SK-N-SH (cell line): ENCODE measurements at regions not wholly inside any gene's neighbourhood (a gene's known extent, or its start where the extent isn't known, plus 50 kb on each side); places are given as distances from the start of the nearest gene placed in this dataset.

Experiments
- CTCF ChIA-PET: fragments of 300-600, 350-600 bp; formaldehyde crosslinking; extraction: SDS; loops from one replicate; lab custom pipeline; 2021; lab: Yijun Ruan, JAX
- POLR2A ChIA-PET: fragments of 350-600 bp; sonication (Branson Sonifier 250); formaldehyde crosslinking; extraction: SDS; loops from one replicate; lab custom pipeline; 2020; ENCODE audit warnings: antibody characterized with exemption, inconsistent platforms; lab: Yijun Ruan, JAX
- DNase-seq: peaks from one replicate; pipeline ENCODE4 v3.0.0; 2012
- H2AFZ ChIP-seq: fragments of 200-600 bp; sonication (generic); 2 replicates; pipeline ENCODE4 v1.8.1; 2016; ENCODE audit warnings: antibody characterized with exemption, mild to moderate bottlenecking, low read depth
- H3F3A ChIP-seq: fragments of 200-600 bp; sonication (generic); replicated peaks from 2 replicates; pipeline ENCODE3; 2016; ENCODE audit warnings: antibody characterized with exemption, mild to moderate bottlenecking; ENCODE audit not compliant: insufficient read depth
- H3K27ac ChIP-seq, 2 experiments: fragments of 200-500 bp in 1 of 2; fragments of 200-600 bp in 1 of 2; sonication (Bioruptor generic) in 1 of 2; sonication (generic), shearing (Covaris generic) in 1 of 2; 2 replicates each; pipeline versions ENCODE4 v1.5.1 to v1.6.1; 2014 to 2016; ENCODE audit warnings: low read depth in 2 of 2, inconsistent platforms in 1 of 2, low read length in 1 of 2, mild to moderate bottlenecking in 1 of 2, mixed read lengths in 1 of 2
- H3K27me3 ChIP-seq: fragments of 200-600 bp; sonication (generic), shearing (Covaris generic); 2 replicates; pipeline ENCODE4 v1.6.1; 2016; ENCODE audit warnings: mixed run types; ENCODE audit not compliant: insufficient read depth
- H3K36me3 ChIP-seq, 2 experiments: fragments of 200-500 bp in 1 of 2; fragments of 200-600 bp in 1 of 2; sonication (Bioruptor generic) in 1 of 2; sonication (generic) in 1 of 2; replicated peaks in 1 of 2; 2 replicates each; pipeline versions ENCODE3 to v1.5.1; 2014 to 2016; ENCODE audit warnings: low read length in 1 of 2, mild to moderate bottlenecking in 1 of 2; ENCODE audit not compliant: insufficient read depth in 2 of 2, control insufficient read depth in 1 of 2
- H3K4me1 ChIP-seq, 2 experiments: fragments of 200-500 bp in 1 of 2; fragments of 200-600 bp in 1 of 2; sonication (Bioruptor generic) in 1 of 2; sonication (generic), shearing (Covaris generic) in 1 of 2; 2 replicates each; pipeline versions ENCODE4 v1.5.1 to v1.6.1; 2014 to 2016; ENCODE audit warnings: low read depth in 1 of 2, low read length in 1 of 2, mixed run types in 1 of 2; ENCODE audit not compliant: insufficient read depth in 2 of 2, control insufficient read depth in 1 of 2
- H3K4me2 ChIP-seq: fragments of 200-600 bp; sonication (generic), shearing (Covaris generic); 2 replicates; pipeline ENCODE4 v1.6.1; 2017; ENCODE audit warnings: mixed run types
- H3K4me3 ChIP-seq, 2 experiments: fragments of 200-500 bp in 1 of 2; fragments of 200-600 bp in 1 of 2; sonication (Bioruptor generic) in 1 of 2; sonication (generic), shearing (Covaris generic) in 1 of 2; 2 replicates each; pipeline versions ENCODE4 v1.5.1 to v1.8.1; 2014 to 2016; ENCODE audit warnings: low read depth in 2 of 2, inconsistent platforms in 1 of 2, low read length in 1 of 2, mild to moderate bottlenecking in 1 of 2, mixed read lengths in 1 of 2, moderate library complexity in 1 of 2
- H3K79me2 ChIP-seq: fragments of 200-600 bp; sonication (generic); 2 replicates; pipeline ENCODE4 v1.8.1; 2017; ENCODE audit warnings: mild to moderate bottlenecking; ENCODE audit not compliant: insufficient read depth
- H3K9ac ChIP-seq: fragments of 200-600 bp; sonication (generic); 2 replicates; pipeline ENCODE4 v1.6.1; 2017; ENCODE audit warnings: mixed run types
- H3K9me2 ChIP-seq: fragments of 200-600 bp; sonication (generic); 2 replicates; pipeline ENCODE4 v1.6.1; 2017; ENCODE audit warnings: mixed run types
- H3K9me3 ChIP-seq: fragments of 200-600 bp; sonication (generic); 2 replicates; pipeline ENCODE4 v1.6.1; 2017; ENCODE audit warnings: mixed run types, mild to moderate bottlenecking, moderate library complexity
- H4K20me1 ChIP-seq: fragments of 200-600 bp; sonication (generic); 2 replicates; pipeline ENCODE4 v1.6.1; 2017; ENCODE audit warnings: mild to moderate bottlenecking, mixed run types; ENCODE audit not compliant: insufficient read depth
- CHD2 ChIP-seq: fragments of 150-350 bp; IDR thresholded peaks from 2 replicates; pipeline ENCODE4 v1.6.1; 2018; ENCODE audit warnings: low read length; ENCODE audit not compliant: partially characterized antibody
- CTCF ChIP-seq: fragments of 200-600 bp; sonication (generic); IDR thresholded peaks from 2 replicates; pipeline ENCODE4 v1.6.1; 2017; ENCODE audit warnings: antibody characterized with exemption, mild to moderate bottlenecking, moderate library complexity
- ELF1 ChIP-seq: IDR thresholded peaks from 2 replicates; pipeline ENCODE4 v1.4.0; 2012
- EP300 ChIP-seq, 2 experiments: IDR thresholded peaks; 2 replicates each; pipeline versions ENCODE4 v1.4.0 to v1.6.1; 2012; ENCODE audit warnings: borderline replicate concordance in 1 of 2, low read depth in 1 of 2, low read length in 1 of 2
- EZH2phosphoT487 ChIP-seq: fragments of 200-600 bp; sonication (generic); IDR thresholded peaks from 2 replicates; pipeline ENCODE4 v1.6.1; 2017; ENCODE audit warnings: low read depth, mixed run types, mild to moderate bottlenecking, antibody characterized with exemption, moderate library complexity, borderline replicate concordance
- FOSL2 ChIP-seq: IDR thresholded peaks from 2 replicates; pipeline ENCODE4 v1.4.0; 2012; ENCODE audit warnings: low read depth, mild to moderate bottlenecking, moderate library complexity, borderline replicate concordance
- GABPA ChIP-seq: IDR thresholded peaks from 2 replicates; pipeline ENCODE4 v1.4.0; 2012; ENCODE audit warnings: low read depth, mild to moderate bottlenecking
- IRF3 ChIP-seq: fragments of 150-350 bp; IDR thresholded peaks from 2 replicates; pipeline ENCODE4 v1.6.1; 2016; ENCODE audit warnings: mild to moderate bottlenecking, low read depth, low read length
- MAX ChIP-seq: IDR thresholded peaks from 2 replicates; pipeline ENCODE4 v1.4.0; 2012; ENCODE audit warnings: low read depth
- MEF2A ChIP-seq: IDR thresholded peaks from 2 replicates; pipeline ENCODE4 v1.4.0; 2012; ENCODE audit warnings: low read depth, borderline replicate concordance
- NFIC ChIP-seq: IDR thresholded peaks from 2 replicates; pipeline ENCODE4 v1.4.0; 2012; ENCODE audit warnings: borderline replicate concordance
- PBX3 ChIP-seq: IDR thresholded peaks from 2 replicates; pipeline ENCODE4; 2012
- RAD21 ChIP-seq: IDR thresholded peaks from 2 replicates; pipeline ENCODE4 v1.6.1; 2012; ENCODE audit warnings: mild to moderate bottlenecking, low read length
- SMC3 ChIP-seq: IDR thresholded peaks from 2 replicates; pipeline ENCODE4 v1.6.1; 2012; ENCODE audit warnings: low read depth, low read length, improper control_type of control experiment
- TCF12 ChIP-seq: IDR thresholded peaks from 2 replicates; pipeline ENCODE4 v1.4.0; 2012
- TEAD4 ChIP-seq: IDR thresholded peaks from 2 replicates; pipeline ENCODE4 v1.4.0; 2012; ENCODE audit warnings: mild to moderate bottlenecking, borderline replicate concordance; ENCODE audit not compliant: insufficient read depth
- USF1 ChIP-seq: IDR thresholded peaks from 2 replicates; pipeline ENCODE4 v1.4.0; 2012; ENCODE audit warnings: low read depth, borderline replicate concordance
- USF2 ChIP-seq: fragments of 150-350 bp; IDR thresholded peaks from 2 replicates; pipeline ENCODE4 v1.6.1; 2017; ENCODE audit warnings: antibody characterized with exemption, low read length, low read depth, borderline replicate concordance
- WGBS: methylation state at CpG from one replicate; pipeline ENCODE4 v1.1.6; 2017; ENCODE audit warnings: low lambda C conversion rate; 5-methylcytosine and 5-hydroxymethylcytosine counted together

- WGBS = 72% methylated on average over 19 of the region's 19 CpGs
- Histone ChIP-seq H3K9ac (no peak overlapping the region), H3K4me2 (no peak overlapping the region)
- TF ChIP-seq TEAD4 (no peak), USF2 (no peak), EP300 (IDR thresholded peaks at IDR 0.05; ENCODE audit: borderline replicate concordance in 1 of 2, low read depth in 1 of 2, low read length in 1 of 2) (no peak), SMC3 (no peak), EZH2phosphoT487 (no peak), RAD21 (no peak), IRF3 (no peak), MAX (no peak), CTCF (no peak), USF1 (no peak), ELF1 (no peak), MEF2A (no peak), NFIC (no peak), GABPA (no peak), PBX3 (no peak), TCF12 (no peak), FOSL2 (no peak), CHD2 (no peak)
- TF ChIP-seq, all 33 proteins: peak for 0
- H3K36me3 ChIP-seq = no peaks in the 10 kb centered on the region
- no peaks in the 10 kb centered on the region for H3K27me3 ChIP-seq
- ChIA-PET POLR2A (no interaction called here), CTCF (interaction anchor here (0.7 kb wide), 1 partner anchor 66 kb away, joined by 4 read pairs; no protein-coding TSS in a partner anchor)
- H3F3A ChIP-seq = no peaks in the 10 kb centered on the region
- H3K9me3 ChIP-seq = no peaks in the 10 kb centered on the region
- H2AFZ ChIP-seq = no peak overlapping the region
- no peak for DNase-seq
- no peaks in the 10 kb centered on the region for H4K20me1 ChIP-seq
- no peak overlapping the region for H3K4me3 ChIP-seq
- H3K4me1 ChIP-seq = no peaks in the 10 kb centered on the region
- H3K79me2 ChIP-seq = no peaks in the 10 kb centered on the region
- no peak overlapping the region for H3K27ac ChIP-seq
- no peaks in the 10 kb centered on the region for H3K9me2 ChIP-seq
These were observed 81.8 kb upstream of the CLDN10 start for GRCh38 chr13:95470574-95471366.
